Right atrium auricular region (tissue), 2 donors: ENCODE measurements at regions not wholly inside any gene's neighbourhood (a gene's known extent, or its start where the extent isn't known, plus 50 kb on each side); places are given as distances from the start of the nearest gene placed in this dataset.

Source experiments
- DNase-seq: peaks from one replicate; pipeline ENCODE4 v3.0.0-alpha.2; 2019; ENCODE audit warnings: low spot score
- H3K27ac ChIP-seq, 2 donors: fragments of 200-600 bp; sonication (generic); 1 replicate in 1 of 2; 2 replicates in 1 of 2; pipeline ENCODE4 v1.5.1; 2016 to 2019
- H3K27me3 ChIP-seq, 2 donors: fragments of 200-600 bp; sonication (generic); one replicate each; pipeline versions ENCODE4 v1.5.1 to v1.6.0; 2017 to 2019
- H3K36me3 ChIP-seq: fragments of 200-600 bp; sonication (generic); one replicate; pipeline ENCODE4 v1.5.1; 2016
- H3K4me1 ChIP-seq, 2 donors: fragments of 200-600 bp; sonication (generic); one replicate each; pipeline versions ENCODE4 v1.5.1 to v1.6.0; 2017 to 2019
- H3K4me3 ChIP-seq, 2 donors: fragments of 200-600 bp; sonication (generic); 1 replicate in 1 of 2; 2 replicates in 1 of 2; pipeline ENCODE4 v1.5.1; 2017 to 2019; ENCODE audit warnings: mild to moderate bottlenecking in 1 of 2, moderate library complexity in 1 of 2
- H3K9me3 ChIP-seq, 2 donors: fragments of 200-600 bp; sonication (generic); one replicate each; pipeline ENCODE4 v1.5.1; 2019
- CTCF ChIP-seq, 2 donors: fragments of 200-600 bp; sonication (generic); IDR thresholded peaks; one replicate each; pipeline ENCODE4 v1.5.1; 2019; ENCODE audit warnings: antibody characterized with exemption in 2 of 2

- TF ChIP-seq CTCF (IDR thresholded peaks at IDR 0.05) = no peak
- H3K4me3 ChIP-seq = no peak overlapping the region
- peaks cover 0 to 21% of the 10 kb centered on the region in 2 donors for H3K4me1 ChIP-seq
- no peaks in the 10 kb centered on the region for H3K27me3 ChIP-seq
- no peaks in the 10 kb centered on the region for H3K9me3 ChIP-seq
- no peak for DNase-seq
- no peaks in the 10 kb centered on the region for H3K36me3 ChIP-seq
- no peak overlapping the region for H3K27ac ChIP-seq
Measured at GRCh38 chr20:62532921-62533320, 57.1 kb upstream of the GATA5 start.

GRCh38 chr20:62533591-62534495, 58.0 kb upstream of the GATA5 start:
- no peak for DNase-seq
- H3K36me3 ChIP-seq = no peaks in the 10 kb centered on the region
- peaks cover 0 to 21% of the 10 kb centered on the region in 2 donors for H3K4me1 ChIP-seq
- no peaks in the 10 kb centered on the region for H3K9me3 ChIP-seq
- no peak for TF ChIP-seq CTCF (IDR thresholded peaks at IDR 0.05)
- no peaks in the 10 kb centered on the region for H3K27me3 ChIP-seq
- no peak overlapping the region for H3K4me3 ChIP-seq
- no peak overlapping the region for H3K27ac ChIP-seq

- Histone ChIP-seq H3K27ac (no peak overlapping the region), H3K4me3 (no peak overlapping the region), H3K36me3 (no peaks in the 10 kb centered on the region), H3K27me3 (no peaks in the 10 kb centered on the region), H3K4me1 (peaks cover 0 to 15% of the 10 kb centered on the region in 2 donors), H3K9me3 (no peaks in the 10 kb centered on the region)
- TF ChIP-seq CTCF (IDR thresholded peaks at IDR 0.05) = no peak
- no peak for DNase-seq
Measured at GRCh38 chr20:62534526-62535221, 58.9 kb upstream of the GATA5 start.

- no peaks in the 10 kb centered on the region for H3K9me3 ChIP-seq
- no peak for DNase-seq
Measured at GRCh38 chr20:62535282-62535811, 59.6 kb upstream of the GATA5 start.

GRCh38 chr20:62535964-62536363, 60.2 kb upstream of the GATA5 start:
- no peak for DNase-seq
- peaks cover 0 to 8% of the 10 kb centered on the region in 2 donors for H3K4me1 ChIP-seq
- peak overlapping the region in 1 of 2 donors; percentile 52 for H3K27ac ChIP-seq

More at GRCh38 chr20:62535282-62535811, 59.6 kb upstream of the GATA5 start:
- no peak for TF ChIP-seq CTCF (IDR thresholded peaks at IDR 0.05)
- no peak overlapping the region for H3K4me3 ChIP-seq
- no peaks in the 10 kb centered on the region for H3K36me3 ChIP-seq
- H3K27ac ChIP-seq = no peak overlapping the region
- no peaks in the 10 kb centered on the region for H3K27me3 ChIP-seq
- peaks cover 0 to 8% of the 10 kb centered on the region in 2 donors for H3K4me1 ChIP-seq

More at GRCh38 chr20:62535964-62536363, 60.2 kb upstream of the GATA5 start:
- no peaks in the 10 kb centered on the region for H3K9me3 ChIP-seq
- H3K27me3 ChIP-seq = no peaks in the 10 kb centered on the region
- no peak for TF ChIP-seq CTCF (IDR thresholded peaks at IDR 0.05)
- H3K4me3 ChIP-seq = no peak overlapping the region
- H3K36me3 ChIP-seq = no peaks in the 10 kb centered on the region
